SKM-1 (cell line): ENCODE measurements at regions not wholly inside any gene's neighbourhood (a gene's known extent, or its start where the extent isn't known, plus 50 kb on each side); places are given as distances from the start of the nearest gene placed in this dataset.
"Not testable (repeated sequence)": the region's sequence is repeated elsewhere in the genome, so short reads cannot be mapped to it uniquely, and the experiment has no call there.

ENCODE experiments used
- DNase-seq: peaks from one replicate; lab custom pipeline; 2025; ENCODE audit not compliant: unreplicated experiment; lab: John Stamatoyannopoulos, UW

- no peak for DNase-seq
These were observed 156.0 kb upstream of the BCOR start for GRCh38 chrX:40253771-40254170.

- DNase-seq, result no peak
These were observed 151.8 kb upstream of the BCOR start for GRCh38 chrX:40249582-40249981.

GRCh38 chrX:40248822-40249221 is 151.1 kb upstream of the BCOR start:
- DNase-seq, result no peak

GRCh38 chrX:40247848-40248622 is 150.3 kb upstream of the BCOR start:
- no peak for DNase-seq

- DNase-seq, result no peak
These were observed 149.6 kb upstream of the BCOR start for GRCh38 chrX:40247382-40247781.

DNA sequence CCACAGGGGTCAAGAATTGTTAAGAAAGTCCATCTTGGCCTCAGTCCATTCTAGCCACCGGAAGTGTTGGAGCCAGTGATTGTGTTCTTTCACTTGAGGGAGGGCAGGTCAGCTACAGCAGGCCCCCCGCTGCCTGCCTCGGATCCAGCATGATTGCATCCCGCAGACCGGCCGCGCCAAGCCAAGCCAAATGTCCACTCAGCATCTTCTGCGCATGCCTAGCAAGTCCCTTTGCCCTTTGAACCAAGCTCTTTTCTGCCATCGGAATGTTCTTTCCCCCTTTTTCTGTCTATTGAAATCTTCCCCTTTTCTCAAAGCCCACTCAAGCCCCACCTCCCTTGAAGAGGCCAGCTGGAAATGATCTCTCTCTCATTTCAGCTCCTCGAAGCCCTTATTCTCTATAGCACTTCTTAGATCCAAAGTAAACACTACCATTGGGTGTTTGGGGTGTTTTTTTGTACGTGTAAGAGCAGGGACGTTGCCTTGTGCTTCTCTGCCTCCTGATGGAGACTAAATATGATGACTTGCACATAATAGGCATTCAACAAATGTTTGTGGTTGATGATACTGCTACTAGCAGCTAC is 147.8 kb upstream of the BCOR start:
- DNase-seq, result no peak

DNA sequence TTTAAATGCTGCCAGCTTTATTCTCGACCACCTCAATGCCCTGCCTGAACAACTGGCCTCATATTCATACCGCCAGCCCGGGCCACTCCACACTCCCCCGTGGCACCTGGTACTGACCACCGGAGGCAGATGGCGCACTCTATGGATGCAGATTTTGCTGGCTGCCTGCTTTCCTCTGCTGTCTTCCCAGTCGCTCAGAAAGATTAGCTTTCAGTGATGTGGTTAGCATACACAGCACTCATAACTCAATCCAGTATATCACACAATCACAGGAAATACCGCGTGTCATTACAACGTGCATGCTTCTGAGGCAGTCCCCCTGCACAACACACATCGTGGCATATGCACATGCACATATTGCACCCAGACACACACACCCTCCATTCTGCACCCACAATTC is 147.2 kb upstream of the BCOR start:
- no peak for DNase-seq

GRCh38 chrX:40243755-40244515 is 146.2 kb upstream of the BCOR start:
- DNase-seq, result no peak

GRCh38 chrX:40240844-40241243 is 143.1 kb upstream of the BCOR start:
- no peak for DNase-seq

- no peak for DNase-seq
These were observed 140.0 kb upstream of the BCOR start for GRCh38 chrX:40237731-40238178.

DNA sequence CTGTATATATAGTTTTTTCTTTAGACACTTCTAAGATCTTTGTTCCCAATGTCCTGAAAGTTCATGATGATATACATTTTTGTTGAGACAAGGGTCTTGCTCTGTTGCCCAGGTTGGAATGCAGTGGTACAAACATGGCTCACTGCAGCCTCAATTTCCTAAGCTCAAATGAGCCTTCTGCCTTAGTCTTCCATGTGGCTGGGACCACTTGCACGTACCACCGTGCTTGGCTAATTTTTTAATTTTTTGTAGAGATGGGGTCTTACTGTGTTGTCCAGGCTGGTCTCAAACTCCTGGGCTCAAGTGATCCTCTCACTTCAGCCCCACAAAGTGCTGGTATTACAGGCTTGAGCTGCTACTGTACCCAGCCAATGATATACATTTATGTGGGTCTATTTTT is 132.9 kb upstream of the BCOR start:
- no peak for DNase-seq

GRCh38 chrX:40227125-40227524 is 129.4 kb upstream of the BCOR start:
- DNase-seq, result no peak

GRCh38 chrX:40224658-40225057 is 126.9 kb upstream of the BCOR start:
- no peak for DNase-seq

- DNase-seq, result not testable (repeated sequence)
These were observed 124.9 kb upstream of the BCOR start for GRCh38 chrX:40222612-40223011.

DNA sequence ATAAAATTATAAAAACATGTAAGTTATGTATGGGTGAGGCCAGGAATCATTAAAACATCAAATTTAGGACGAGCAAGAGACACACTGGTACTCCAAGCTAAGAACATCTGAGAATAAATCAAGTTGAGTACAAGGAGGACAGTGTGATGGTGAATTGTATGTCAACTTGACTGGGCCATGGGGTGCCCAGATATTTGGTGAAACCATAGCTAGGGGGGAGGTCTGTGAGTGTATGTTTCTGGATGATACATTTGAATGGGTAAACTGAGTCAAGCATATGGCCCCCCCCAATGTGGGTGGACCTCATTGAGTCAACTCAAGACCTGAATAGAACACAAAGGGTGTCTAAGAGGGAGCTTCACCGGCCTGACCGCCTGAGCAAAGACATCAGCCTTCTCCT is 115.3 kb upstream of the BCOR start:
- DNase-seq, result no peak

DNA sequence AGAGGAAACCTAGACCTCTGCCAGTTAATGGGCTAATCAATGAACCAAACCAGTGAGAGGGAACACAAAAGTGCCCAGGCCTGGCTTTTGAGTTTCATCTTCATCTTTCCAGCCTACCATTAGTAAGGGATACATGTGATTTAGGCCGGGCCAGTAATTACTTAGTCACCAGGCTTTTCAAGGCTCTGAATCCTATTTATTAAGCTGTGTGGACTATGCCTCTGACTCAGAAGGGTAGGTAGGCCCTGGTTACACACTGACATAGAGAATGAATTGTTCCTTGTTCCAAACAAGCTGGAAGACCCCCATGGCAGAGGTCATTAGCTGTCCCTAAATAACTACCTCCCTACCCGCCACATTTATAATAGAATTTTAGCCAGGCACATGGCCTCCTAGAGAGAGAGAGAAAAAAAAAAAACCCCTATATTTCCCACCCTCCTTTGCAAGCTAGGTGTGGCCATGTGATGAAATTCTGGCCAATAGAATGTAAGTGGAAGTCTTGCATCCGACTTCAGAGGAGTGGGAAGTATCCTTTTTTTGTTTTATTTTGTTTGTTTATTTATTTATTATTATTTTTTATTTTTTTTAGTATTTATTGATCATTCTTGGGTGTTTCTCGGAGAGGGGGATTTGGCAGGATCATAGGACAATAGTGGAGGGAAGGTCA is 112.3 kb upstream of the BCOR start:
- DNase-seq, result no peak

GRCh38 chrX:40207626-40208025 is 109.9 kb upstream of the BCOR start:
- no peak for DNase-seq

GRCh38 chrX:40205471-40205870 is 107.7 kb upstream of the BCOR start:
- DNase-seq, result no peak

- DNase-seq, result no peak
These were observed 104.7 kb upstream of the BCOR start for GRCh38 chrX:40202456-40202855.

- no peak for DNase-seq
These were observed 103.6 kb upstream of the BCOR start for GRCh38 chrX:40201329-40201885.

DNA sequence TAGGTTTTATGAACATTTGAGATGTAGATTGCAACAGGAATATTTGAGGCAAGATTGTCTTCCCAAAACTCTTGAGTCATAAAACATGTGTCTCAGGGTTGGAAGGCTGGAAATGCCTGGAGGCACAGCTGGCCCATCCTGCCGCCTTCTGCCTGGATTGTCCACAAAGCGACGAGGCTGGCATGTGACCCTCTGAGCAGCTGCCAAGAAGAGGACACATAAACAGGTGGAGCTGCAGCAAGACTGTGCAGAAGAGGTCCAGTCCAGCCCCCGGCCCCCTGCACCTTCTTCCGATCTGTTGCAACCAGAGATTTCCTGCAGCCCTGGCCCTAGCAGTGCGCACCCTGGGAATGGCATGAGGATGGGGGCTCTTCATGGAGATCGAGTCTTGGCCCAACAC is 101.9 kb upstream of the BCOR start:
- DNase-seq, result no peak
